Adipocyte (in vitro differentiated cells): ENCODE measurements at regions not wholly inside any gene's neighbourhood (a gene's known extent, or its start where the extent isn't known, plus 50 kb on each side); places are given as distances from the start of the nearest gene placed in this dataset.

ENCODE experiments used
- DNase-seq: peaks from one replicate; pipeline ENCODE4 v3.0.0-alpha.2; 2015; ENCODE audit warnings: low read depth
- H3K27me3 ChIP-seq: replicated peaks from 2 replicates; pipeline ENCODE4 v1.7.0; 2013; ENCODE audit warnings: mild to moderate bottlenecking, low read length, moderate library complexity; ENCODE audit not compliant: control insufficient read depth, insufficient read depth
- H3K36me3 ChIP-seq: 2 replicates; pipeline ENCODE4 v1.7.0; 2013; ENCODE audit warnings: low read length, mild to moderate bottlenecking, moderate library complexity; ENCODE audit not compliant: control insufficient read depth, insufficient read depth, severe bottlenecking
- H3K4me1 ChIP-seq: 2 replicates; pipeline ENCODE4 v1.7.0; 2013; ENCODE audit warnings: mild to moderate bottlenecking, low read length, moderate library complexity; ENCODE audit not compliant: control insufficient read depth, insufficient read depth
- H3K4me3 ChIP-seq: 2 replicates; pipeline ENCODE4 v1.7.0; 2013; ENCODE audit warnings: mild to moderate bottlenecking, low read length, moderate library complexity
- H3K9ac ChIP-seq: 2 replicates; pipeline ENCODE4 v1.7.0; 2013; ENCODE audit warnings: mild to moderate bottlenecking, low read length, moderate library complexity
- H3K9me3 ChIP-seq: 2 replicates; pipeline ENCODE4 v1.7.0; 2013; ENCODE audit warnings: mild to moderate bottlenecking, low read length, moderate library complexity; ENCODE audit not compliant: control insufficient read depth

- Histone ChIP-seq H3K4me3 (no peak overlapping the region), H3K9me3 (no peaks in the 10 kb centered on the region), H3K4me1 (peaks cover 15% of the 10 kb centered on the region), H3K9ac (no peak overlapping the region), H3K36me3 (no peaks in the 10 kb centered on the region), H3K27me3 (no peaks in the 10 kb centered on the region)
- DNase-seq, result no peak
Measured at GRCh38 chr2:224209555-224210285, 170.6 kb upstream of the SERPINE2 start.

- peaks cover 15% of the 10 kb centered on the region for H3K4me1 ChIP-seq
- no peaks in the 10 kb centered on the region for H3K9me3 ChIP-seq
- no peak for DNase-seq
- no peak overlapping the region for H3K9ac ChIP-seq
- no peaks in the 10 kb centered on the region for H3K27me3 ChIP-seq
- H3K36me3 ChIP-seq, result no peaks in the 10 kb centered on the region
- no peak overlapping the region for H3K4me3 ChIP-seq
Measured at GRCh38 chr2:224208443-224208842, 169.4 kb upstream of the SERPINE2 start.

- Histone ChIP-seq H3K36me3 (no peaks in the 10 kb centered on the region), H3K9me3 (no peaks in the 10 kb centered on the region), H3K27me3 (no peaks in the 10 kb centered on the region), H3K4me3 (no peak overlapping the region), H3K9ac (no peak overlapping the region), H3K4me1 (peaks cover 15% of the 10 kb centered on the region)
- DNase-seq, result no peak
Measured at GRCh38 chr2:224208007-224208406, 168.9 kb upstream of the SERPINE2 start.

- H3K27me3 ChIP-seq, result no peaks in the 10 kb centered on the region
- no peak for DNase-seq
- H3K9me3 ChIP-seq, result no peaks in the 10 kb centered on the region
- H3K4me1 ChIP-seq, result peaks cover 10% of the 10 kb centered on the region
- no peak overlapping the region for H3K4me3 ChIP-seq
- no peaks in the 10 kb centered on the region for H3K36me3 ChIP-seq
- no peak overlapping the region for H3K9ac ChIP-seq
Measured at GRCh38 chr2:224206816-224207215, 167.7 kb upstream of the SERPINE2 start.

- Histone ChIP-seq H3K36me3 (no peaks in the 10 kb centered on the region), H3K9me3 (no peaks in the 10 kb centered on the region), H3K9ac (no peak overlapping the region), H3K4me3 (no peak overlapping the region), H3K27me3 (no peaks in the 10 kb centered on the region), H3K4me1 (no peaks in the 10 kb centered on the region)
- no peak for DNase-seq
Measured at GRCh38 chr2:224202281-224202865, 163.3 kb upstream of the SERPINE2 start.

- Histone ChIP-seq H3K36me3 (no peaks in the 10 kb centered on the region), H3K27me3 (no peaks in the 10 kb centered on the region), H3K4me3 (no peak overlapping the region), H3K9me3 (no peaks in the 10 kb centered on the region), H3K4me1 (peaks cover 21% of the 10 kb centered on the region), H3K9ac (no peak overlapping the region)
- DNase-seq, result no peak
Measured at GRCh38 chr2:224198436-224198835, 159.3 kb upstream of the SERPINE2 start.

GRCh38 chr2:224196810-224197209 lies 157.7 kb upstream of the SERPINE2 start:
- H3K9me3 ChIP-seq, result no peaks in the 10 kb centered on the region
- peaks cover 21% of the 10 kb centered on the region for H3K4me1 ChIP-seq
- no peak for DNase-seq
- no peak overlapping the region for H3K4me3 ChIP-seq
- no peaks in the 10 kb centered on the region for H3K36me3 ChIP-seq
- H3K9ac ChIP-seq, result no peak overlapping the region
- no peaks in the 10 kb centered on the region for H3K27me3 ChIP-seq

GRCh38 chr2:224195925-224196571 lies 157.0 kb upstream of the SERPINE2 start:
- peaks cover 21% of the 10 kb centered on the region for H3K4me1 ChIP-seq
- H3K36me3 ChIP-seq, result no peaks in the 10 kb centered on the region
- H3K4me3 ChIP-seq, result no peak overlapping the region
- H3K9ac ChIP-seq, result no peak overlapping the region
- H3K27me3 ChIP-seq, result no peaks in the 10 kb centered on the region
- H3K9me3 ChIP-seq, result no peaks in the 10 kb centered on the region
- no peak for DNase-seq

- Histone ChIP-seq H3K4me1 (peaks cover 30% of the 10 kb centered on the region), H3K27me3 (no peaks in the 10 kb centered on the region), H3K36me3 (no peaks in the 10 kb centered on the region), H3K9me3 (no peaks in the 10 kb centered on the region), H3K4me3 (no peak overlapping the region), H3K9ac (no peak overlapping the region)
- no peak for DNase-seq
Measured at GRCh38 chr2:224194161-224194560, 155.1 kb upstream of the SERPINE2 start.

- no peak overlapping the region for H3K9ac ChIP-seq
- no peaks in the 10 kb centered on the region for H3K36me3 ChIP-seq
- H3K4me1 ChIP-seq, result peaks cover 25% of the 10 kb centered on the region
- H3K27me3 ChIP-seq, result no peaks in the 10 kb centered on the region
- no peak for DNase-seq
- no peak overlapping the region for H3K4me3 ChIP-seq
- no peaks in the 10 kb centered on the region for H3K9me3 ChIP-seq
Measured at GRCh38 chr2:224191465-224191864, 152.4 kb upstream of the SERPINE2 start.

GRCh38 chr2:224190936-224191270 lies 151.8 kb upstream of the SERPINE2 start:
- Histone ChIP-seq H3K9me3 (no peaks in the 10 kb centered on the region), H3K9ac (no peak overlapping the region), H3K27me3 (no peaks in the 10 kb centered on the region), H3K4me3 (no peak overlapping the region), H3K4me1 (peaks cover 19% of the 10 kb centered on the region), H3K36me3 (no peaks in the 10 kb centered on the region)
- DNase-seq, result peak; percentile 35
